NCI-H2081 treated with DMSO at 0.1 percent for 48 hours (cell line): ENCODE measurements at regions not wholly inside any gene's neighbourhood (a gene's known extent, or its start where the extent isn't known, plus 50 kb on each side); places are given as distances from the start of the nearest gene placed in this dataset.

ENCODE experiments used
- DNase-seq: peaks from one replicate; lab custom pipeline; 2025; lab: John Stamatoyannopoulos, UW

GRCh38 chr14:62143245-62143644, 381.0 kb downstream of the SNAPC1 start:
- no peak for DNase-seq

- no peak for DNase-seq
Observed at GRCh38 chr14:62144863-62145262, 382.6 kb downstream of the SNAPC1 start.

- no peak for DNase-seq
Observed at GRCh38 chr14:62146030-62146429, 383.8 kb downstream of the SNAPC1 start.

- no peak for DNase-seq
Observed at GRCh38 chr14:62156052-62156451, 393.8 kb downstream of the SNAPC1 start.

GRCh38 chr14:62158779-62159178, 396.6 kb downstream of the SNAPC1 start:
- no peak for DNase-seq

- no peak for DNase-seq
Observed at GRCh38 chr14:62159314-62159713, 397.1 kb downstream of the SNAPC1 start.

- no peak for DNase-seq
Observed at GRCh38 chr14:62162998-62163589, 400.9 kb downstream of the SNAPC1 start.

- no peak for DNase-seq
Observed at GRCh38 chr14:62168564-62169155, 406.4 kb downstream of the SNAPC1 start.

- DNase-seq, result peak; percentile 36
Observed at GRCh38 chr14:62179367-62180018, 417.3 kb downstream of the SNAPC1 start.

- no peak for DNase-seq
Observed at GRCh38 chr14:62181591-62181990, 419.4 kb downstream of the SNAPC1 start.

- DNase-seq, result no peak
Observed at GRCh38 chr14:62185078-62185477, 422.9 kb downstream of the SNAPC1 start.

- DNase-seq, result no peak
Observed at GRCh38 chr14:62187265-62187664, 425.0 kb downstream of the SNAPC1 start.

GRCh38 chr14:62189698-62190097, 427.5 kb downstream of the SNAPC1 start:
- no peak for DNase-seq

- no peak for DNase-seq
Observed at GRCh38 chr14:62206456-62206855, 444.2 kb downstream of the SNAPC1 start.

GRCh38 chr14:62209287-62209899, 447.2 kb downstream of the SNAPC1 start:
- no peak for DNase-seq

- no peak for DNase-seq
Observed at GRCh38 chr14:62213516-62213915, 451.3 kb downstream of the SNAPC1 start.

- no peak for DNase-seq
Observed at GRCh38 chr14:62216121-62216520, 453.9 kb downstream of the SNAPC1 start.

- DNase-seq, result no peak
Observed at GRCh38 chr14:62234849-62235248, 472.6 kb downstream of the SNAPC1 start.

GRCh38 chr14:62244221-62244620, 482.0 kb downstream of the SNAPC1 start:
- no peak for DNase-seq

GRCh38 chr14:62247266-62247665, 485.0 kb downstream of the SNAPC1 start:
- DNase-seq, result no peak

- DNase-seq, result no peak
Observed at GRCh38 chr14:62251237-62251636, 489.0 kb downstream of the SNAPC1 start.

GRCh38 chr14:62253171-62253570, 491.0 kb downstream of the SNAPC1 start:
- no peak for DNase-seq

- DNase-seq, result no peak
Observed at GRCh38 chr14:62253911-62254310, 491.7 kb downstream of the SNAPC1 start.
